Left lung (tissue), 4 donors: ENCODE measurements at regions not wholly inside any gene's neighbourhood (a gene's known extent, or its start where the extent isn't known, plus 50 kb on each side); places are given as distances from the start of the nearest gene placed in this dataset.

Experiments
- ATAC-seq: fragments of 200-7000 bp; cut with Tn5 transposase; one replicate; pipeline ENCODE4 v1.9.1; 2020; ENCODE audit warnings: moderate library complexity
- DNase-seq, 4 donors: peaks; one replicate each; pipeline ENCODE4 v3.0.0-alpha.2; 2013 to 2020
- H3K27ac ChIP-seq, 2 donors: fragments of 200-600 bp; sonication (generic) in 1 of 2; one replicate each; pipeline versions ENCODE4 v1.5.0 to v1.8.0; 2020 to 2021
- H3K27me3 ChIP-seq, 2 donors: fragments of 200-600 bp; sonication (generic) in 1 of 2; one replicate each; pipeline versions ENCODE4 v1.5.0 to v1.8.0; 2020 to 2021
- H3K36me3 ChIP-seq, 2 donors: fragments of 200-600 bp; sonication (generic) in 1 of 2; one replicate each; pipeline versions ENCODE4 v1.5.0 to v1.8.0; 2020 to 2021
- H3K4me1 ChIP-seq, 2 donors: fragments of 200-600 bp; one replicate each; pipeline ENCODE4 v1.8.0; 2021
- H3K4me3 ChIP-seq, 2 donors: fragments of 200-600 bp; sonication (generic) in 1 of 2; one replicate each; pipeline versions ENCODE4 v1.5.0 to v1.8.0; 2020 to 2021; ENCODE audit warnings: mild to moderate bottlenecking in 1 of 2
- H3K9me3 ChIP-seq, 2 donors: fragments of 200-600 bp; sonication (generic) in 1 of 2; one replicate each; pipeline versions ENCODE4 v1.5.0 to v1.8.0; 2020 to 2021
- CTCF ChIP-seq, 2 donors: fragments of 200-600 bp; sonication (generic) in 1 of 2; IDR thresholded peaks; one replicate each; pipeline versions ENCODE4 v1.5.0 to v1.8.0; 2021; ENCODE audit warnings: antibody characterized with exemption in 2 of 2
- intact Hi-C, 2 donors: fragments of 100-400 bp; cut with DNase I; formaldehyde crosslinking; loops; one replicate each; pipeline versions ENCODE4 v1.11.2 to v1.14.2; 2022
- donor health status: DM: no; HTN: yes; CAD: no.
- donor health status: DM: no; HTN: no; CAD: no.

GRCh38 chr11:129252621-129253020 is 60.5 kb upstream of the ARHGAP32 start:
- no peaks in the 10 kb centered on the region for H3K27me3 ChIP-seq
- intact Hi-C loops = no loop called here
- no peak for DNase-seq
- no peak for TF ChIP-seq CTCF (IDR thresholded peaks at IDR 0.05)
- no peak for ATAC-seq
- H3K4me1 ChIP-seq = peaks cover 0 to 2% of the 10 kb centered on the region in 2 donors
- no peak overlapping the region for H3K27ac ChIP-seq
- H3K9me3 ChIP-seq = no peaks in the 10 kb centered on the region
- H3K4me3 ChIP-seq = no peak overlapping the region
- no peaks in the 10 kb centered on the region for H3K36me3 ChIP-seq

- Histone ChIP-seq H3K36me3 (no peaks in the 10 kb centered on the region), H3K9me3 (no peaks in the 10 kb centered on the region), H3K4me1 (peaks cover 0 to 2% of the 10 kb centered on the region in 2 donors), H3K27ac (no peak overlapping the region), H3K4me3 (no peak overlapping the region), H3K27me3 (no peaks in the 10 kb centered on the region)
- TF ChIP-seq CTCF (IDR thresholded peaks at IDR 0.05) = no peak
- intact Hi-C loops = no loop called here
- no peak for DNase-seq
- ATAC-seq = no peak
Observed at GRCh38 chr11:129251067-129251466, 58.9 kb upstream of the ARHGAP32 start.

GRCh38 chr11:129249923-129250322 is 57.8 kb upstream of the ARHGAP32 start:
- ATAC-seq = peak; percentile 34

GRCh38 chr11:129249351-129249750 is 57.2 kb upstream of the ARHGAP32 start:
- H3K9me3 ChIP-seq = no peaks in the 10 kb centered on the region
- ATAC-seq = peak; percentile 64
- H3K4me1 ChIP-seq = peaks cover 0 to 2% of the 10 kb centered on the region in 2 donors
- H3K4me3 ChIP-seq = no peak overlapping the region
- H3K27ac ChIP-seq = no peak overlapping the region
- no peak for TF ChIP-seq CTCF (IDR thresholded peaks at IDR 0.05)
- no peaks in the 10 kb centered on the region for H3K27me3 ChIP-seq
- no peak for DNase-seq
- intact Hi-C loops = no loop called here
- H3K36me3 ChIP-seq = no peaks in the 10 kb centered on the region

More at GRCh38 chr11:129249923-129250322, 57.8 kb upstream of the ARHGAP32 start:
- H3K27ac ChIP-seq = no peak overlapping the region
- no peak overlapping the region for H3K4me3 ChIP-seq
- H3K36me3 ChIP-seq = no peaks in the 10 kb centered on the region
- peaks cover 0 to 2% of the 10 kb centered on the region in 2 donors for H3K4me1 ChIP-seq
- no peaks in the 10 kb centered on the region for H3K27me3 ChIP-seq
- intact Hi-C loops = no loop called here
- H3K9me3 ChIP-seq = no peaks in the 10 kb centered on the region
- DNase-seq = no peak
- TF ChIP-seq CTCF (IDR thresholded peaks at IDR 0.05) = no peak

- no peak overlapping the region for H3K27ac ChIP-seq
- intact Hi-C loops = no loop called here
- H3K4me1 ChIP-seq = peaks cover 0 to 2% of the 10 kb centered on the region in 2 donors
- no peak overlapping the region for H3K4me3 ChIP-seq
- peak; percentile 47 for ATAC-seq
- no peak for DNase-seq
- TF ChIP-seq CTCF (IDR thresholded peaks at IDR 0.05) = no peak
- no peaks in the 10 kb centered on the region for H3K9me3 ChIP-seq
- no peaks in the 10 kb centered on the region for H3K27me3 ChIP-seq
- no peaks in the 10 kb centered on the region for H3K36me3 ChIP-seq
Observed at GRCh38 chr11:129248618-129249017, 56.5 kb upstream of the ARHGAP32 start.
